ENCODE measurements at regions not wholly inside any gene's neighbourhood (a gene's known extent, or its start where the extent isn't known, plus 50 kb on each side); places are given as distances from the start of the nearest gene placed in this dataset.

DNA sequence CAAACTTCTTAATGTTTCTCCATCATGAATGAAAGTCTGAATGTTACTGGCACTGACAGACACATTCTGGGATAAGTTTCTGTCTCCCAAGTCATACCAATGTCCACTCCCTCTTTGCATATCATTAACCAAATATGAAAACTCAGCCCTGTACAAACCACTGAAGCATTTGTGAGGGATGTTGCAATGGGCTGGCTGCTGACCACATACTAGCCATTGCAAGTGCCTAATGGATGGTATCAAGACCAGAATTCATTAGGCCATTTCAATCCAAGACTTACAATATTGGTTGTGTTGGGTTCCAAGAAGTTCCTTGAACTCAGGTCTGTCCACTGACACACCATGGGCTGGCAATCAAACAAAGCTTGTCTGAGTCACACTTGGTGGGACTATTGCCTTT lies 73.8 kb downstream of the CBLN2 start:
- Histone ChIP-seq H3K9ac (ENCODE audit: low read depth, low read length) (no peak overlapping the region), H3K36me3 (ENCODE audit: control insufficient read depth, insufficient read depth, low read length) (no peaks in the 10 kb centered on the region), H3K4me1 (ENCODE audit: control insufficient read depth, insufficient read depth, low read length) (peaks cover 3% of the 10 kb centered on the region), H3K4me3 (ENCODE audit: low read depth, low read length) (no peak overlapping the region), H3K9me3 (ENCODE audit: control insufficient read depth, insufficient read depth, low read length) (no peaks in the 10 kb centered on the region), H3K27me3 (ENCODE audit: control insufficient read depth, insufficient read depth, low read length) (peaks cover 4% of the 10 kb centered on the region)

DNA sequence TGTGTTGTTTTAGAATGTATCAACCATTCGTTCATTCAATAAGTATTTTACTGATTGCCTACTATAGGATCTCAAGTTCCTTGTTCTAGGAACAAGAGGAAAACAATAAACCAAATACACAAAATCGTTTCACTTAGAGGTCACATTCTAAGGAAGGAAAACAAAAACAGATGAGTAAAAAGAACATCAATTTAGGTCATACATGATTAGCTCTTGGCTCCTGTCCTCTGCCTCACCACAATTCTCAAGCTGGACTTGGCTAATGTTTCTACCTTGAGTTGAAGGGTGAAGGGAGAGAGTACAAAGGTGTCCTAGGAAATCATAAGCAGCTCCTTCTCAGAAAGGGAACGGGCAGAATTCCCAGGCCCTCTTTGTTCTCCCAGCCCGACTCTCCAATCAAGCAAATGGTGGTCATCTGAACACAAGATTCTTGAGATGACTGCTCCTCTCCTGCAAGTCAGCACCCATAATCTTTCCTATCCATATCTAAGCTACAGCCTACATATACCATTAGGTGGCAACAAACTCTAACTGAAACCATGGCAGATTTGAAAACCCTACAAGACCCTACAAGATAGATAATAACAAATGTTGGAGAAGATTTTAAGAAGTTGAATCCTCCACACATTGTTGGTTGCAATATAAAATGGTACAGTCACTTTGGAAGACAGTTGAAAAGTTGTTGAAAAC lies 76.0 kb downstream of the CBLN2 start:
- Histone ChIP-seq H3K4me1 (ENCODE audit: control insufficient read depth, insufficient read depth, low read length) (peaks cover 3% of the 10 kb centered on the region), H3K36me3 (ENCODE audit: control insufficient read depth, insufficient read depth, low read length) (no peaks in the 10 kb centered on the region), H3K9me3 (ENCODE audit: control insufficient read depth, insufficient read depth, low read length) (no peaks in the 10 kb centered on the region), H3K4me3 (ENCODE audit: low read depth, low read length) (no peak overlapping the region), H3K9ac (ENCODE audit: low read depth, low read length) (no peak overlapping the region), H3K27me3 (ENCODE audit: control insufficient read depth, insufficient read depth, low read length) (peaks cover 4% of the 10 kb centered on the region)

DNA sequence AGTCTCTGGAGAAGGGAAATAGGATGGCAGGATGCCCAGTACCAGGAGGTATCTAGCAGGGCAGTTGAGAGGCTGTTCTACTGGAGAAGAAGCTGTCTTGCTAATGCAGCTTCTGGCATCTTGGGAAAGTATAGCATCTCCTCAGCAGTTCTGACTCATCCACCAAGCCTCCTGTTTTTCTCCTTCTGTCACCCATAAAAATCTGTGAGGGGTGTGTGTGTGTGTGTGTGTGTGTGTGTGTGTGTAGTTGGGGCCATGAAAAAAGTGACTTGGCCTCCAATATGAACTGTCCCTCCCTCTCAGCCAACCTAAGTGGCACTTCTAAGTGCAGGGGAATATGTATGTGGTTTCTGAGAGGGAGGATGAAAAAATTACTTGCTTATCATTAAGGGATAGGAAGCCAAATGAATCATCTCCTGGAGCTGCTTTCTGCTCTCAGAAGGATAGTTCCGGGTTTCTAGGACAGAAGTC lies 83.9 kb downstream of the CBLN2 start:
- Histone ChIP-seq H3K27me3 (ENCODE audit: control insufficient read depth, insufficient read depth, low read length) (peaks cover 43% of the 10 kb centered on the region), H3K36me3 (ENCODE audit: control insufficient read depth, insufficient read depth, low read length) (no peaks in the 10 kb centered on the region), H3K4me1 (ENCODE audit: control insufficient read depth, insufficient read depth, low read length) (no peaks in the 10 kb centered on the region), H3K4me3 (ENCODE audit: low read depth, low read length) (no peak overlapping the region), H3K9ac (ENCODE audit: low read depth, low read length) (no peak overlapping the region), H3K9me3 (ENCODE audit: control insufficient read depth, insufficient read depth, low read length) (no peaks in the 10 kb centered on the region)

DNA sequence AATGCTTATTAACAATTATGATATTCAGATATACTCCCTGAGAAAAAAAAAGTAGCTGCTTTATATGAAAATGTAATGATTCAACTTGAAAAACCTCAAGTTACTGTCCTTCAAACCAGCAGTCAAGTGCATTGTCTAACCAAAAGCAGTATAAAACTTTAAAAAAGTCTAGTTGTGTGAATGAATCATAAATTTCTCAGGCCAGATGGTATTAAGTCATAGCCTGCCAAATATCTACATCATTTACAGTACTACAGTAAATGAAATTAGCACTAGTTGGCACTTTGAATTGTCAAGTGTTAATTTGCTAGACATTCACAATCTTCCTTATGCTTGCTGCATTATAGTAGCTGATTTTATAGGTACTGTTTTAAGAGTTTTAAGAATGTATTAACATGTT lies 85.9 kb downstream of the CBLN2 start:
- Histone ChIP-seq H3K9ac (ENCODE audit: low read depth, low read length) (no peak overlapping the region), H3K9me3 (ENCODE audit: control insufficient read depth, insufficient read depth, low read length) (no peaks in the 10 kb centered on the region), H3K36me3 (ENCODE audit: control insufficient read depth, insufficient read depth, low read length) (no peaks in the 10 kb centered on the region), H3K27me3 (ENCODE audit: control insufficient read depth, insufficient read depth, low read length) (peaks cover 63% of the 10 kb centered on the region), H3K4me3 (ENCODE audit: low read depth, low read length) (no peak overlapping the region), H3K4me1 (ENCODE audit: control insufficient read depth, insufficient read depth, low read length) (no peaks in the 10 kb centered on the region)

DNA sequence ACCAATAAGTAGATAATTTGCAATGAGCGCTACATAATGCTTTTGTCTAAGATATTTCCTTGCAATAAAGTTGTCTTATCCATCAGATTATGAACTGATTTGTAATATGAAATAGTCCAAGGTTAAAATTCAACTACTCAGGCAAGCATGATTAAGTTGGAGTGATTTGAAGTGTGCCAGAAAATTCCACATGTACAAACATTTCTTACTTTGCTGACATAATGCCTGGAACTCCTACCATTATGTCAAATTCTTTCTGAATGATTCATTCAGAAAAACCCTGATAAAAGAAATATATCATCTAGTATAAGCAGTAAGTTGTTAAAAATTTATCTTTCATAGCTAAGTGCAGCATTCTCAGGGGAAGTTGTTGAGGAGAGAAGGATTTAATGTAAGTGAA lies 87.3 kb downstream of the CBLN2 start:
- Histone ChIP-seq H3K27me3 (ENCODE audit: control insufficient read depth, insufficient read depth, low read length) (peaks cover 73% of the 10 kb centered on the region), H3K9ac (ENCODE audit: low read depth, low read length) (no peak overlapping the region), H3K9me3 (ENCODE audit: control insufficient read depth, insufficient read depth, low read length) (no peaks in the 10 kb centered on the region), H3K36me3 (ENCODE audit: control insufficient read depth, insufficient read depth, low read length) (no peaks in the 10 kb centered on the region), H3K4me3 (ENCODE audit: low read depth, low read length) (no peak overlapping the region), H3K4me1 (ENCODE audit: control insufficient read depth, insufficient read depth, low read length) (no peaks in the 10 kb centered on the region)

DNA sequence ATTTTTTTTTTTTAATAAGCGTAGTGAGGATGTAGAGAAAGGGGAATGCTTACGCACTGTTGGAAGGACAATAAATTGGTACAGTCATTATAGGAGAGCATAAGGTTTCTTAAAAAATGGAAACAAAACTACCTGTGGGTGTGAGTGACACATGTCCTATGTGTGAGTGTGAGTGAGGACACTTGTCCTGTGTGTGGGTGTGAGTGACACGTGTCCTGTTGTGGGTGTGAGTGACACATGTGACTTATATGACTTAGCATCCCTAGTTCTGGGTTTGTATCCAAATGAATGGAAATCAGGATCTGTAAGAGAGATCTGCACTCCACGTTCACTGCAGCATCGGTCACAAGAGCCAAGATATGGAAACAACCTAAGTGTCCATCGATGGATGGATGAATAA lies 91.8 kb downstream of the CBLN2 start:
- Histone ChIP-seq H3K4me3 (ENCODE audit: low read depth, low read length) (no peak overlapping the region), H3K9ac (ENCODE audit: low read depth, low read length) (no peak overlapping the region), H3K27me3 (ENCODE audit: control insufficient read depth, insufficient read depth, low read length) (peaks cover 94% of the 10 kb centered on the region), H3K4me1 (ENCODE audit: control insufficient read depth, insufficient read depth, low read length) (no peaks in the 10 kb centered on the region), H3K9me3 (ENCODE audit: control insufficient read depth, insufficient read depth, low read length) (no peaks in the 10 kb centered on the region), H3K36me3 (ENCODE audit: control insufficient read depth, insufficient read depth, low read length) (no peaks in the 10 kb centered on the region)

DNA sequence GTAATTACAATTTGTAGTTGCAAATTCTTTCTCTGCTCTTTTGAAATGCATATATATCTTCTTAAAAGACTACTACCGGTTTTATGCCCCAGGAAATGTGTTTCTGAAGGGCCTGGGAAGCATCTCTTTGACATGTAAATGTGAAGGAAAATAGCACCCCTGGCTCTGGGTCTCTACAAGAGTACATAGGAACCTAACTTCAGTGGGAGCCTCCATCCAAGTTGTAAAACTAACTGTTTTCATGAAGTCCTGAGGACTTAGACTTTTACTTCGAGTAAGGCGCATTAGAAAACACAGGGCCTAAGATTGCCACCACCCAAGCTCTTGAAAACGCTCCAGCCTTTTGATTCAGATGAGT lies 99.4 kb downstream of the CBLN2 start:
- H3K36me3 ChIP-seq (ENCODE audit: control insufficient read depth, insufficient read depth, low read length): no peaks in the 10 kb centered on the region
- H3K4me3 ChIP-seq (ENCODE audit: low read depth, low read length): no peak overlapping the region
- no peak overlapping the region for H3K9ac ChIP-seq (ENCODE audit: low read depth, low read length)
- H3K4me1 ChIP-seq (ENCODE audit: control insufficient read depth, insufficient read depth, low read length): no peaks in the 10 kb centered on the region
- peaks cover 99% of the 10 kb centered on the region for H3K27me3 ChIP-seq (ENCODE audit: control insufficient read depth, insufficient read depth, low read length)
- no peaks in the 10 kb centered on the region for H3K9me3 ChIP-seq (ENCODE audit: control insufficient read depth, insufficient read depth, low read length)

DNA sequence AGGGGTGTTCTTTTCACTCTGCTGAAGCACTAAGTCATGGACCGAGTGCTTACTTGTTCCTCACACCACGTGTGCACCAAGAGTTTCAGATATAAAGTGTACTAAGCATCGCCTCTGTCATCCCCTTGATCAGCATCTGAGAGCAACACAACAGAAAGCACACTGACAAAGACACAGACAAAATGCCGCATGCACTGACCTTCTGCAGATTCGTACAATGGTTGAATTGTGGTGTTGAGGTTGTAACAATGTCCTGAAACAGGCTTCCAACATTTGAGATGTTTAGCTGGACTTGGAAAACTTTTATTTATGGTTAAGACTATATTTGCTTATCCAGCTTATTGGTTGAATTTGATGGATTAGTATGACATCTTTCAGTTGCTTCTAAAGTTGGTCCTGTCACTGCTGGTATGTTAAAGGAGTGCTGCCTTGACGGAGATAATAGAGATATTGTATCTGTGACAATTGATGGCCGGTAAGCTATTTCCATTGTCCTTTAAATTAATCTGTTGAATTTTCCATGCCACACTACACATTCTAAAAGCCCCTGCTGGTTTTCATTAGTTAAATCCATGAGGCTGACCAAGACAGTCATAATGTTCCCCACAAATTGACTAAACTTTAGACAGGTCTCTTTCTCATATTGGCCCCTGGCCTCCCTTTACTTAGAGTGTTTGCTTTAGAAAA lies 99.9 kb downstream of the CBLN2 start:
- H3K4me1 ChIP-seq (ENCODE audit: control insufficient read depth, insufficient read depth, low read length): no peaks in the 10 kb centered on the region
- peaks cover 99% of the 10 kb centered on the region for H3K27me3 ChIP-seq (ENCODE audit: control insufficient read depth, insufficient read depth, low read length)
- no peaks in the 10 kb centered on the region for H3K9me3 ChIP-seq (ENCODE audit: control insufficient read depth, insufficient read depth, low read length)
- no peak overlapping the region for H3K4me3 ChIP-seq (ENCODE audit: low read depth, low read length)
- H3K9ac ChIP-seq (ENCODE audit: low read depth, low read length): no peak overlapping the region
- no peaks in the 10 kb centered on the region for H3K36me3 ChIP-seq (ENCODE audit: control insufficient read depth, insufficient read depth, low read length)

DNA sequence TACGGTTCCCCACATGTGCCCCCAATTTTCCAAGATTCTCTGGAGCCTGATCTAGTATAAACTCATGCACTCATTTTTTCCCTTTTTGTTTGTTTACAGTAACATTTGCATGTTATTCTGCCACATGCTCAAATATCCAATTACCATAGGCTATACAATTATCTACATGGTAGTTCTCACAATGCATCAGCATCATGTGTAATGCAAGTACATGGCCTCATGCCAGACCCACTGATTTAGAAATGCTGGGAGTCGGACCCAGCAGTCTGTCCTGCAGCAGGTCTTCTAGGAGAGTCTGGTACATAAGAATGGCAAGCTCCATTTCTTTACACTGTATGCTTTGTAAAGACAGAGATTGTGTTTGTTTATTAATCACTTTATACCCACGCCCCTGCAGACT lies 107.7 kb downstream of the CBLN2 start:
- peaks cover 64% of the 10 kb centered on the region for H3K27me3 ChIP-seq (ENCODE audit: control insufficient read depth, insufficient read depth, low read length)
- no peak overlapping the region for H3K4me3 ChIP-seq (ENCODE audit: low read depth, low read length)

DNA sequence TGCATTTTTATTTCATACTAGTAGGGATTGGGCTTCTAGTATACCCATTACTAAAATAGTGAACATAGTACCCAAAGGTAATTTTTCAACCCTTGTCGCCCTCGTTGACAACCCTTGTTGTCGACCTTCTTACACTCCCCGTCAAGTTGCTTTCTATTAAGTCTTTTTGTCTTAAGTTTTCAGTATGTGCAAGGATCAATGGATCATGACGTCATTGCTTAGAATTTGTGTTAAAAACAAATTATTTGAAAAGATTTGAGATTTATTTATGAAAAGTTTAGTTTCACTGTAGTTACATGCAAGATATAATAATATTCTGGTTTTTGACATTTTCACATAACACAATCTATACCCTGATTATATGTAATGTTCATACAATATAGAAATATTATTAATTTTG lies 110.4 kb downstream of the CBLN2 start:
- Histone ChIP-seq H3K4me1 (ENCODE audit: control insufficient read depth, insufficient read depth, low read length) (no peaks in the 10 kb centered on the region), H3K27me3 (ENCODE audit: control insufficient read depth, insufficient read depth, low read length) (peaks cover 40% of the 10 kb centered on the region), H3K9me3 (ENCODE audit: control insufficient read depth, insufficient read depth, low read length) (no peaks in the 10 kb centered on the region), H3K9ac (ENCODE audit: low read depth, low read length) (no peak overlapping the region), H3K36me3 (ENCODE audit: control insufficient read depth, insufficient read depth, low read length) (no peaks in the 10 kb centered on the region), H3K4me3 (ENCODE audit: low read depth, low read length) (no peak overlapping the region)

More for the DNA sequence above, 107.7 kb downstream of the CBLN2 start:
- Histone ChIP-seq H3K36me3 (ENCODE audit: control insufficient read depth, insufficient read depth, low read length) (no peaks in the 10 kb centered on the region), H3K4me1 (ENCODE audit: control insufficient read depth, insufficient read depth, low read length) (no peaks in the 10 kb centered on the region), H3K9me3 (ENCODE audit: control insufficient read depth, insufficient read depth, low read length) (no peaks in the 10 kb centered on the region), H3K9ac (ENCODE audit: low read depth, low read length) (no peak overlapping the region)

DNA sequence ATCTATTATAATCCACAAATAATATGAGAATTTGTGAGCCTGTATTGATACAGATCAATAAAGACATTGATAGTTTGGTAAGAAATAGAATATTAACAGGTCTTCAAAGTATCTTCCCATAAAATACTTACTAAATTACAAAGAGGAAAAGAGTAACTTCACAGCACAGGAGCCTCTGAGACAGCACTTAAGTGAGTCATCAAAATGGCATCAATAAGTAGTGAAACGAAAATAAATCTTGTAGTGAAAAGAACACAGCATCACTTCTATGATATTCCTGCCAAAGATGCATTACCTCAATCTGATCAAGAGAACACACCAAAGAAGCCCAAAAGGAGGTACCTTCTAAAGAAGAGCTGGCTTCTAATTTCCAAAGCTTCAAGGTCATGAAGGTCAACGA lies 116.4 kb downstream of the CBLN2 start:
- H3K27me3 ChIP-seq (ENCODE audit: control insufficient read depth, insufficient read depth, low read length): peaks cover 2% of the 10 kb centered on the region
- no peaks in the 10 kb centered on the region for H3K9me3 ChIP-seq (ENCODE audit: control insufficient read depth, insufficient read depth, low read length)
- H3K9ac ChIP-seq (ENCODE audit: low read depth, low read length): no peak overlapping the region
- H3K4me3 ChIP-seq (ENCODE audit: low read depth, low read length): no peak overlapping the region
- no peaks in the 10 kb centered on the region for H3K4me1 ChIP-seq (ENCODE audit: control insufficient read depth, insufficient read depth, low read length)
- no peaks in the 10 kb centered on the region for H3K36me3 ChIP-seq (ENCODE audit: control insufficient read depth, insufficient read depth, low read length)

DNA sequence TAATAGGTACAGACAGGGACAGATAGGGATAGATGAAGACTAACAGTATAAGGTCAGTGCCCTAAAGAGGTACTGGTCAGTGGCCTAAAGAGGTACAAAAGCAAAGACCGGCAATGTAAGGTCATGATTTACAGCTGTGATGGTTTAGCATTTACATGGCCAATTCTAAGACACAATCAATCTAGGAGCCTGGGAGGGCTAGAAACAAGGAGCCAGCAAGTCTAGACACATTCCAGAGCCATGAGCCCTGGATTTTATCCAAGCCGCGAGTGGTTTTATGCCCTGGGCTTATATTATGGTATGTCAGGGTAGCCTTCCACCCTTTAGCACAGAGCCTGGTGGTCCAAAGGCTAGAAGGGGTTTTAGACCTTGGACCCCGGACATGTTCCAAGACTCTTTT lies 124.2 kb downstream of the CBLN2 start:
- no peaks in the 10 kb centered on the region for H3K36me3 ChIP-seq (ENCODE audit: control insufficient read depth, insufficient read depth, low read length)
- no peak overlapping the region for H3K4me3 ChIP-seq (ENCODE audit: low read depth, low read length)
- no peak overlapping the region for H3K9ac ChIP-seq (ENCODE audit: low read depth, low read length)
- no peaks in the 10 kb centered on the region for H3K9me3 ChIP-seq (ENCODE audit: control insufficient read depth, insufficient read depth, low read length)
- no peaks in the 10 kb centered on the region for H3K27me3 ChIP-seq (ENCODE audit: control insufficient read depth, insufficient read depth, low read length)
- no peaks in the 10 kb centered on the region for H3K4me1 ChIP-seq (ENCODE audit: control insufficient read depth, insufficient read depth, low read length)
